RWPE2 (cell line): ENCODE measurements at regions not wholly inside any gene's neighbourhood (a gene's known extent, or its start where the extent isn't known, plus 50 kb on each side); places are given as distances from the start of the nearest gene placed in this dataset.

Experiments used
- ATAC-seq: fragments of 200-7000 bp; cut with Tn5 transposase; 3 replicates; pipeline ENCODE4 v1.9.1; 2021; ENCODE audit warnings: low read depth
- DNase-seq: peaks from one replicate; pipeline ENCODE4 v3.0.0-alpha.2; 2020; ENCODE audit warnings: low spot score
- H3K27ac ChIP-seq: fragments of 450-650 bp; 2 replicates; pipeline ENCODE4 v1.5.1; 2017; ENCODE audit warnings: mild to moderate bottlenecking; ENCODE audit not compliant: poor library complexity, severe bottlenecking
- H3K27me3 ChIP-seq: fragments of 250-450 bp; sonication (Bioruptor Pico); 2 replicates; pipeline ENCODE4 v1.5.1; 2021; ENCODE audit warnings: mild to moderate bottlenecking, moderate library complexity; ENCODE audit not compliant: insufficient read depth, poor library complexity, severe bottlenecking
- H3K36me3 ChIP-seq: fragments of 250-450 bp; sonication (Bioruptor Pico); 2 replicates; pipeline ENCODE4 v1.5.1; 2020; ENCODE audit warnings: low read depth, mild to moderate bottlenecking, moderate library complexity
- H3K4me1 ChIP-seq: fragments of 250-450 bp; sonication (Bioruptor Pico); 2 replicates; pipeline ENCODE4 v1.5.1; 2021; ENCODE audit warnings: mild to moderate bottlenecking, moderate library complexity; ENCODE audit not compliant: insufficient read depth, poor library complexity, severe bottlenecking
- H3K4me3 ChIP-seq: fragments of 250-450 bp; sonication (Bioruptor Pico); 2 replicates; pipeline ENCODE4 v1.5.1; 2021; ENCODE audit warnings: mild to moderate bottlenecking, moderate library complexity; ENCODE audit not compliant: severe bottlenecking
- H3K9me3 ChIP-seq: fragments of 250-450 bp; sonication (Bioruptor Pico); 2 replicates; pipeline ENCODE4 v1.5.1; 2021; ENCODE audit warnings: mild to moderate bottlenecking, moderate library complexity; ENCODE audit not compliant: severe bottlenecking
- TF ChIP-seq, protein P1 (sequence below): fragments of 450-650 bp; IDR thresholded peaks from one replicate; pipeline ENCODE4 v1.5.1; 2017; ENCODE audit warnings: mild to moderate bottlenecking, moderate library complexity; ENCODE audit not compliant: poor library complexity, severe bottlenecking

DNA sequence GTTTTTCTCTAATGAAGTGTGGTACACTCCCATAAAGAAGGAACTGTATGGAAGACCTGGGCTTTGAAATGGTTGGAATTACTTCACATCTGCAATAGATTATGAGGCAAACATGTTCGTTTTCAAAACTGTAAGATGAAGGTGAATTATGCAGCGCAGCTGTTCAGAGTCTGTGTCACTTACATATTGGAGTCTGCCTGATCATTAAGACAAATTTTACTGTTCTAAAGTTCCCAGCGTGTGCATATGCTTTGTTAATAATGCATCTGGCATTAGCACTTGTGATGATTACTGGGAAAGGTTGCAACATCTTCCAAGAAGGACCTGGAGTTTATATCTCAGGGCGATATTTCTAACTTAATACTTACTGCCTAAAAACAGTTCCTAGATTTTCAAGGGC lies 255.2 kb upstream of the ZC3H12C start:
- H3K9me3 ChIP-seq, result no peaks in the 10 kb centered on the region
- no peak for ATAC-seq

DNA sequence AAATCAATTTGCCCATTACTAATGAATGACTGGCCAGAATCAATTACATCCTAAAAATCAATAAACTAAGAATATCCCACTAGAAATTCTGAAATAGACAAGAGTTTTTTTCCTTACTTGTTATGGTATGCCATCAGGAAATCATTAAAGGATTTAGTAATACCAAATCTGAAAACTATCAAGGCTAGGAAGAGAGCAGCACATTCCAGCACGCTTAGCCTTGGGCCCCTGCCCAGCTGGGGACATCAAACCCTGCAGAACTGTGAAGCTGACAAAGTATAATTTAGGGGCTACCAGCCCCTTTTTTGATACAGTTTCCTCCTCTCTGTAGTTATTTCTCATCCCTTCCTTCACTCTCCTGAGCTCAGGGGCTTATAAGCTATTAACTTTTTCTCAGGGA lies 247.8 kb upstream of the ZC3H12C start:
- H3K36me3 ChIP-seq, result no peaks in the 10 kb centered on the region
- H3K27ac ChIP-seq, result no peak overlapping the region
- H3K4me3 ChIP-seq, result no peak overlapping the region
- TF ChIP-seq, protein P1, sequence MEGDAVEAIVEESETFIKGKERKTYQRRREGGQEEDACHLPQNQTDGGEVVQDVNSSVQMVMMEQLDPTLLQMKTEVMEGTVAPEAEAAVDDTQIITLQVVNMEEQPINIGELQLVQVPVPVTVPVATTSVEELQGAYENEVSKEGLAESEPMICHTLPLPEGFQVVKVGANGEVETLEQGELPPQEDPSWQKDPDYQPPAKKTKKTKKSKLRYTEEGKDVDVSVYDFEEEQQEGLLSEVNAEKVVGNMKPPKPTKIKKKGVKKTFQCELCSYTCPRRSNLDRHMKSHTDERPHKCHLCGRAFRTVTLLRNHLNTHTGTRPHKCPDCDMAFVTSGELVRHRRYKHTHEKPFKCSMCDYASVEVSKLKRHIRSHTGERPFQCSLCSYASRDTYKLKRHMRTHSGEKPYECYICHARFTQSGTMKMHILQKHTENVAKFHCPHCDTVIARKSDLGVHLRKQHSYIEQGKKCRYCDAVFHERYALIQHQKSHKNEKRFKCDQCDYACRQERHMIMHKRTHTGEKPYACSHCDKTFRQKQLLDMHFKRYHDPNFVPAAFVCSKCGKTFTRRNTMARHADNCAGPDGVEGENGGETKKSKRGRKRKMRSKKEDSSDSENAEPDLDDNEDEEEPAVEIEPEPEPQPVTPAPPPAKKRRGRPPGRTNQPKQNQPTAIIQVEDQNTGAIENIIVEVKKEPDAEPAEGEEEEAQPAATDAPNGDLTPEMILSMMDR, result no peak
- no peaks in the 10 kb centered on the region for H3K4me1 ChIP-seq
- H3K27me3 ChIP-seq, result no peaks in the 10 kb centered on the region
- ATAC-seq, result no peak
- no peak for DNase-seq
- H3K9me3 ChIP-seq, result no peaks in the 10 kb centered on the region

More for the DNA sequence above, 255.2 kb upstream of the ZC3H12C start:
- TF ChIP-seq, protein P1, result no peak
- DNase-seq, result no peak
- Histone ChIP-seq H3K36me3 (no peaks in the 10 kb centered on the region), H3K4me1 (no peaks in the 10 kb centered on the region), H3K27me3 (no peaks in the 10 kb centered on the region), H3K27ac (no peak overlapping the region), H3K4me3 (no peak overlapping the region)

DNA sequence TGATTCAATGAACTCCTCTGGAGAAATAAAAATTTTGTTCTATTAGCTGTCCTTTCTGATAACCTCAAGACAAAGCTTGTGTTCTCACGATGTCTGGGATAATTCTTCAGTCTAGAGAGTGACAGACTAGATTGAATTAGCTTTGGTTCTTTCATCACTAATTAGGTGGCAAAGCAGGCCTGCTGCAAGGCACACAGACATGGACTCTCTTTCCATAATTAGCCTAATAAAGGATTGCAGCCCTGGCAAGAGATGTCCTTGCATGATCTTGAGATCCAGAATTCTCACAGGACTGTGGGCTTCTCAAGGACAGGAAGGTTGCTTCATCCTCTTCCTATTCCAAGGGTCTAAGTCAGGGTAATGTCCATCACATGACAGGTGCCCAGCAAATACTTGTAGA lies 245.6 kb upstream of the ZC3H12C start:
- no peaks in the 10 kb centered on the region for H3K4me1 ChIP-seq
- H3K27me3 ChIP-seq, result no peaks in the 10 kb centered on the region
- no peak overlapping the region for H3K27ac ChIP-seq
- H3K9me3 ChIP-seq, result peaks cover 2% of the 10 kb centered on the region
- no peak overlapping the region for H3K4me3 ChIP-seq
- no peaks in the 10 kb centered on the region for H3K36me3 ChIP-seq
- ATAC-seq (no peak), DNase-seq (no peak)
- TF ChIP-seq, protein P1, result no peak

DNA sequence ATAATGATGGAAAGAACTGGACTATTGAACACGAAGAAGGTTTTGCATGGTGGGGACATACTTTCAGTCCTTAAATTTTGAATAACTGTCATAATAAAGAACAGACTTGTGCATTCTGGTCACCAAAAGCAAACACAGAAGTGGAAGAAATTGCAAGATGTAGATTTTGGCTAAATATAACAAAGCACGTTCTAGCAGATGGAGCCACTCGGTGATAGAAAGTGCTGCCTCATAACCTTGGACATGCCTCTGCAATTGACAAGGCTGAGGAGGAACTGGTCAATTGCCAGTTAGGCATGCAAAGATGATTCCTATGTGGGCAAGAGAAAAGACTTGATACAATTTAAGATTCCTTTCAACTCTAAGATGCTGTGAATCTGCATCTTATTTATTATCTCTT lies 244.1 kb upstream of the ZC3H12C start:
- Histone ChIP-seq H3K4me3 (no peak overlapping the region), H3K27ac (no peak overlapping the region), H3K4me1 (no peaks in the 10 kb centered on the region), H3K27me3 (no peaks in the 10 kb centered on the region), H3K36me3 (no peaks in the 10 kb centered on the region), H3K9me3 (peaks cover 2% of the 10 kb centered on the region)
- TF ChIP-seq, protein P1, result no peak
- DNase-seq (no peak), ATAC-seq (no peak)

DNA sequence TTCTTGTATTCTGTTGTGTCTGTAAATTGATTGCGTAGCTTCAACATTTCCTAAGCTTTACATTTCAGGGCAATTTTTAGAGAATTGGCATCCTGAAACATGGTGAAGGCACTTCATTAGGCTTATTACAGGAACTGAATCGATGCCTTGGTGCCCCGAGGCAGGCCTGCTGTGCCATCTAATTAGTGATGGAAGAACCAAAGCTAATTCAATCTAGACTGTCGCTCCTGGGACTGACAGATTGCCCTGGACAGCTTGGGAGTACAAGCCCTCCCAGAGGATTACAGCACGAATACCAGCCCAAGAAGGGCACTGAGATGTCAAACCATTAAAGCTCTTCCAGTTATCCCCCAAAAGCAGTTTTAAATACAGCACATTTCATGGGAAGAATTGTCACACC lies 243.2 kb upstream of the ZC3H12C start:
- no peaks in the 10 kb centered on the region for H3K36me3 ChIP-seq
- no peak overlapping the region for H3K4me3 ChIP-seq
- H3K27me3 ChIP-seq, result no peaks in the 10 kb centered on the region
- no peak overlapping the region for H3K27ac ChIP-seq
- H3K9me3 ChIP-seq, result peaks cover 2% of the 10 kb centered on the region
- no peak for ATAC-seq
- TF ChIP-seq, protein P1, result no peak
- H3K4me1 ChIP-seq, result no peaks in the 10 kb centered on the region
- DNase-seq, result no peak
